Left ventricle myocardium inferior (tissue), 1 donor: ENCODE measurements at regions not wholly inside any gene's neighbourhood (a gene's known extent, or its start where the extent isn't known, plus 50 kb on each side); places are given as distances from the start of the nearest gene placed in this dataset.

Experiments
- DNase-seq: peaks from one replicate; pipeline ENCODE4 v3.0.0-alpha.2; 2020
- H3K27ac ChIP-seq: fragments of 200-600 bp; replicated peaks from 2 replicates; pipeline ENCODE4 v1.8.0; 2021
- H3K27me3 ChIP-seq: fragments of 200-600 bp; 2 replicates; pipeline ENCODE4 v1.8.0; 2021; ENCODE audit warnings: low read depth
- H3K36me3 ChIP-seq: fragments of 200-600 bp; 2 replicates; pipeline ENCODE4 v1.8.0; 2021
- H3K4me1 ChIP-seq: fragments of 200-600 bp; 2 replicates; pipeline ENCODE4 v1.8.0; 2021
- H3K4me3 ChIP-seq: fragments of 200-600 bp; 2 replicates; pipeline ENCODE4 v1.8.0; 2021; ENCODE audit warnings: mild to moderate bottlenecking, moderate library complexity
- H3K9me3 ChIP-seq: fragments of 200-600 bp; replicated peaks from 2 replicates; pipeline ENCODE4 v1.8.0; 2021
- CTCF ChIP-seq: fragments of 200-600 bp; IDR thresholded peaks from 2 replicates; pipeline ENCODE4 v1.8.0; 2021; ENCODE audit warnings: antibody characterized with exemption, mild to moderate bottlenecking, borderline replicate concordance
- intact Hi-C: fragments of 100-400 bp; cut with micrococcal nuclease; formaldehyde crosslinking; loops from one replicate; pipeline ENCODE4 v1.11.0; 2022
- donor health status: DM: no; HTN: yes; CAD: no; lungs with severe emphysema.

GRCh38 chr2:200081236-200081635 lies 125.9 kb downstream of the MAIP1 start:
- no peak overlapping the region for H3K27ac ChIP-seq
- H3K9me3 ChIP-seq: peaks cover 6% of the 10 kb centered on the region
- no peak overlapping the region for H3K4me3 ChIP-seq
- H3K4me1 ChIP-seq: peaks cover 9% of the 10 kb centered on the region
- H3K36me3 ChIP-seq: no peaks in the 10 kb centered on the region
- TF ChIP-seq CTCF: no peak
- H3K27me3 ChIP-seq: no peaks in the 10 kb centered on the region
- intact Hi-C loops: no loop called here
- no peak for DNase-seq

GRCh38 chr2:200081811-200082210 lies 126.4 kb downstream of the MAIP1 start:
- DNase-seq: no peak
- intact Hi-C loops: no loop called here
- no peak for TF ChIP-seq CTCF
- H3K4me1 ChIP-seq: peaks cover 9% of the 10 kb centered on the region
- peaks cover 6% of the 10 kb centered on the region for H3K9me3 ChIP-seq
- no peaks in the 10 kb centered on the region for H3K36me3 ChIP-seq
- no peak overlapping the region for H3K27ac ChIP-seq
- no peaks in the 10 kb centered on the region for H3K27me3 ChIP-seq
- H3K4me3 ChIP-seq: no peak overlapping the region

GRCh38 chr2:200084036-200084435 lies 128.7 kb downstream of the MAIP1 start:
- Histone ChIP-seq H3K9me3 (peaks cover 6% of the 10 kb centered on the region), H3K27ac (no peak overlapping the region), H3K4me1 (no peaks in the 10 kb centered on the region), H3K4me3 (no peak overlapping the region), H3K27me3 (no peaks in the 10 kb centered on the region), H3K36me3 (no peaks in the 10 kb centered on the region)
- DNase-seq: no peak
- intact Hi-C loops: no loop called here
- no peak for TF ChIP-seq CTCF

- DNase-seq: no peak
- H3K4me1 ChIP-seq: no peaks in the 10 kb centered on the region
- no peaks in the 10 kb centered on the region for H3K9me3 ChIP-seq
- no peak overlapping the region for H3K27ac ChIP-seq
- H3K36me3 ChIP-seq: no peaks in the 10 kb centered on the region
- H3K4me3 ChIP-seq: no peak overlapping the region
- H3K27me3 ChIP-seq: peaks cover 6% of the 10 kb centered on the region
- TF ChIP-seq CTCF: no peak
- intact Hi-C loops: no loop called here
Observed at GRCh38 chr2:200086911-200087310, 131.5 kb downstream of the MAIP1 start.

GRCh38 chr2:200087451-200087850 lies 132.1 kb downstream of the MAIP1 start:
- intact Hi-C loops: no loop called here
- no peak overlapping the region for H3K27ac ChIP-seq
- no peaks in the 10 kb centered on the region for H3K36me3 ChIP-seq
- no peak for DNase-seq
- TF ChIP-seq CTCF: no peak
- H3K9me3 ChIP-seq: no peaks in the 10 kb centered on the region
- H3K4me1 ChIP-seq: no peaks in the 10 kb centered on the region
- peaks cover 6% of the 10 kb centered on the region for H3K27me3 ChIP-seq
- no peak overlapping the region for H3K4me3 ChIP-seq
